ENCODE measurements at regions not wholly inside any gene's neighbourhood (a gene's known extent, or its start where the extent isn't known, plus 50 kb on each side); places are given as distances from the start of the nearest gene placed in this dataset.
"Not testable (repeated sequence)": the region's sequence is repeated elsewhere in the genome, so short reads cannot be mapped to it uniquely, and the experiment has no call there.

DNA sequence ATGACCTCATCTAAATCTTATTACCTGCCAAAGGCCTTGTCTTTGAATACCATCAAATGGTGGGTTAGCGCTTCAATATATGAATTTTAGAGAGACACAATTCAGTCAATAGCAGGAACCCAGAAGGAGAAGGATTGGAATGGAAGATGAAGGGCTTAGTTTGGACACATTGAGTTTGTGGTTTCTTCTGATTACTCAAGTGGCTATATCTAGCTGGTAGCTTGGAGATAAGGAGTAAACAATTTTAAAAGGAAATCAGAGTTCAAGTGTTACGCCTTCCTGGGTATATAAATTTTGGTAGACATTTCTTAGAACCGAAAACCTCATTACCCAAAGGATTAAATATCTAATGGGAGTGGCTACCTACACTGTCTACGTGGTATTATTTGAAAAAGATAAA lies 80.2 kb downstream of the RGS2 start:
- Mint-ChIP-seq H3K4me3 (no peak overlapping the region), H3K27ac (no peak overlapping the region), H3K4me1 (ENCODE audit: low read depth) (no peaks in the 10 kb centered on the region), H3K9me3 (no peaks in the 10 kb centered on the region), H3K36me3 (ENCODE audit: low read depth) (no peaks in the 10 kb centered on the region), H3K27me3 (no peaks in the 10 kb centered on the region)
- DNase-seq: no peak

DNA sequence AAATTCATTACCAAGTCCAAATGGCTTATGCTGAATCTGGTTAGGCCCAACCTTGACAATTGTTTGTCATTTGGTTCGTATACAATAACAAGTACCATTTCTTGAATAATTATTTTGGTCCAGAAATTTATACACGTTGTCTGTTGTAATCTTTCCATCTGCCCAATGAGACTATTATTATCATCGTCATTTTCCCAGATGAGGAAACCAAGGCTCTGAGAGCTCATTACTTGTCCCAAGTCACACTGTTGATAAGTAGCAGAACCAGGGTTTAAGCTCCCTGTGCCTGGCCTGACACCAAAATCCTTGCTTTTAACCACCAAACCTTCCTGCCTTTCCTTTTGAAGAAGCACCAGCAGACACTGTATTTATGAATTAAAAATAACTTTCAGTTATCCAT lies 81.3 kb downstream of the RGS2 start:
- Mint-ChIP-seq H3K27me3 (no peaks in the 10 kb centered on the region), H3K27ac (no peak overlapping the region), H3K4me3 (no peak overlapping the region), H3K9me3 (no peaks in the 10 kb centered on the region), H3K4me1 (ENCODE audit: low read depth) (no peaks in the 10 kb centered on the region), H3K36me3 (ENCODE audit: low read depth) (no peaks in the 10 kb centered on the region)
- no peak for DNase-seq

DNA sequence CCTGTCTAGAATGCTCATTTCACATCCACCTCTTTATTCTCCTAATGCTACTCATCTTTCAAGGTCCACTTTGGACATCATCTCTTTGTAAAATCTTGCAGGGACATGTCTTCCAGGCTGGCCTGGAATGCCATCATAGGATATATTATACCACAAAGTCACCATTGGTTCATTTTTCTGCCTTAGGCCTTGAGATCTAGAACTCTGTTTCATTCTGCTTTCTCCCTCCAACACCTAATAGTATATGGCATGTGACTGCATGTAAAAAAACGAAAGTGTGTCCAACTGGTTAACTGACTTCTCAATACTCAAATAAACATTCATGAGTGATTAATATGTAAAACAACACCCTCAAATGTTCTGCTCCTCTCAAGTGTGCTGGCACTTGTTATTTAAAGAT lies 84.1 kb downstream of the RGS2 start:
- no peak for DNase-seq
- Mint-ChIP-seq H3K27ac (no peak overlapping the region), H3K4me1 (ENCODE audit: low read depth) (no peaks in the 10 kb centered on the region), H3K27me3 (no peaks in the 10 kb centered on the region), H3K9me3 (no peaks in the 10 kb centered on the region), H3K36me3 (ENCODE audit: low read depth) (no peaks in the 10 kb centered on the region), H3K4me3 (no peak overlapping the region)

DNA sequence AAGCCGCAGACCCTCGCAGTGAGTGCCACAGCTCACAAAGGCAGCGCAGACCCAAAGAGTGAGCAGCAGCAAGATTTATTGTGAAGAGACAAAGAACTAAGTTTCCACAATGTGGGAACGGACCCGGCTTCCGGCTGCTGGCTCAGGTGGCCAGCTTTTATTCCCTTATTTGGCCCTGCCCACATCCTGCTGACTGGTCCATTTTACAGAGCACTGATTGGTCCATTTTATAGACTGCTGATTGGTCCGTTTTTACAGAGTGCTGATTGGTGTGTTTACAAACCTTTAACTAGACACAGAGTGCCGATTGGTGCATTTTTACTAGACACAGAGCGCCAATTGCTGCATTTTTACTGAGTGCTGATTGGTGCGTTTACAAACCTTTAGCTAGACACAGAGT lies 86.6 kb downstream of the RGS2 start:
- H3K27ac Mint-ChIP-seq; H3K4me3 Mint-ChIP-seq; H3K4me1 Mint-ChIP-seq (ENCODE audit: low read depth); H3K9me3 Mint-ChIP-seq; H3K27me3 Mint-ChIP-seq; DNase-seq; H3K36me3 Mint-ChIP-seq (ENCODE audit: low read depth): not testable (repeated sequence)

DNA sequence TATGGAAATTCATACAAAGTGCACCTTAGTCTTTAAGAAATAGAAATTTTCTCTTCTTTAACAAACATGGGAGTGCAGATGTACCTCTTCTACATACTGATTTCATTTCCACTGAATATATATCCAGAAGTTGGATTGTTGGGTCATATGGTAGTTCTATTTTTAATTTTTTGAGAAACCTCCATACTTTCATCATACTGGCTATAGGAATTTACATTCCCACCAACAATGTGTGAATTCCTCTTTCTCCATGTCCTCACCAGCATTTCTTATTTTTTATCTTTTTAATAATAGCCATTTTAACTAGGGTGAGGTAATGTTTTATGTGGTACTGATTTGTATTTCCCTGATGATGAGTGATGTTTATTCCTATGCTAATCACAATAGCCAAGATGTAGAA lies 87.5 kb downstream of the RGS2 start:
- Mint-ChIP-seq H3K4me1 (ENCODE audit: low read depth) (no peaks in the 10 kb centered on the region), H3K27me3 (peaks cover 2% of the 10 kb centered on the region), H3K9me3 (no peaks in the 10 kb centered on the region), H3K36me3 (ENCODE audit: low read depth) (no peaks in the 10 kb centered on the region), H3K27ac (no peak overlapping the region), H3K4me3 (no peak overlapping the region)
- DNase-seq: no peak

DNA sequence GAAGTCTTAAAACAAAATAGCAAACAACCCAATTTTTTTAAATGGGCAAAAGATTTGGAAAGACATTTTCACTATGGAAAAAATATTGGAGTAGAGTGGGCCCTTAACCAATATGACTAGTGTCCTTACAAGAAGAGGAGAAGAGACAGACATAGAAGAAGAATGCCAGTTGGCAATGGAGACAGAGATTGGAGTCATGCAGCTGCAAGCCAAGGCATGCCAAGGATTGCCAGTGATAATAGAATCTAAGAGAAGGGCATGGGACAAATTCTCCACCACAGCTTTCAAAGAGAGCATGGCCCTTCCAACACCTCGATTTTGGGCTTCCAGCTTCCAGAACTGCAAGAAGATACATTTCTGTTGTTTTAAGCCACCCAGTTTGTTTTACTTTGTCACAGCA lies 92.7 kb downstream of the RGS2 start:
- Mint-ChIP-seq H3K9me3 (no peaks in the 10 kb centered on the region), H3K27me3 (peaks cover 2% of the 10 kb centered on the region), H3K4me3 (no peak overlapping the region), H3K4me1 (ENCODE audit: low read depth) (peaks cover 12% of the 10 kb centered on the region), H3K36me3 (ENCODE audit: low read depth) (no peaks in the 10 kb centered on the region), H3K27ac (no peak overlapping the region)
- no peak for DNase-seq

DNA sequence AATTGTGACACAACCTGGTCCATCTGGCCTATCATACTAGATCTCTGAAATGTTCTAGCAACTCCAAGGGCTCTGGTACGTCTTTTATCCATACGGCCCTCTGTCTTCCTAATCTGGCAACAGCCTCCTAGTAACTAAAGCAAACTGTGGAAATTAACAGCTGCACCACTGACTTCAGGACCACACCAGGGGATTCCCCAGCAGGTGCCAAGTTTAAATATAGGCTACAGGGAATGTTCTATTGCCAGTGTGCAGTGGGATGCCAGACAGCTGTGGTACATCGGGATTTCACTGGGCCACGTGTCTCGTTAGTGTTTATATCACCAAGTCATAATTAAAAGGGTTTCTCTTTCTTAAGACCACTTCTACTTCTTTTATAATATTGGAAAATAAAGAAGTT lies 94.3 kb downstream of the RGS2 start:
- H3K4me3 Mint-ChIP-seq: no peak overlapping the region

DNA sequence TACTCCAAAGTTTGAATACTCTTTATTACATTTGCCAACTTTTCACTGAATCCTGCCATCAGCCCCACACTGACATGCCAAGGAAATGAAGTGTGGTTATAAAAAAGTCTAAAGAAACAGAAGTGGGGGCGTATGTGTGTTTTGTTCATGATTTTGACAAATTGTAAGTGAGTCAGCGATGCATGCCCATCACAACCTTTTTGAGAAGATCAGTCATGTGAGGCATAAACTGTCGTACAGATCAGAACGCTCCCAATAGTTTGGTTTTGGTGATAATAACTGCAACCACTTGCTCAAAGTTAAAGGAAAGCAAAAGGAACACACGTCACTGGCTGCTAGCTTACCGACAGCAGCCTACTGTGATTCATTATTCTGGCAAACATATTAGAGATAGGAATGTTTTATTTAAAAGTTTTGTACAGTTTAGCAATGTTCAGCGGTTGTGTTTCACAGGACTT lies 95.6 kb downstream of the RGS2 start:
- no peak for DNase-seq
- Mint-ChIP-seq H3K9me3 (no peaks in the 10 kb centered on the region), H3K27ac (no peak overlapping the region), H3K27me3 (peaks cover under 1% of the 10 kb centered on the region), H3K36me3 (ENCODE audit: low read depth) (no peaks in the 10 kb centered on the region), H3K4me1 (ENCODE audit: low read depth) (peaks cover 12% of the 10 kb centered on the region), H3K4me3 (no peak overlapping the region)

More for the DNA sequence above, 94.3 kb downstream of the RGS2 start:
- Mint-ChIP-seq H3K36me3 (ENCODE audit: low read depth) (no peaks in the 10 kb centered on the region), H3K27me3 (peaks cover 2% of the 10 kb centered on the region), H3K4me1 (ENCODE audit: low read depth) (peaks cover 12% of the 10 kb centered on the region), H3K9me3 (no peaks in the 10 kb centered on the region), H3K27ac (no peak overlapping the region)
- no peak for DNase-seq

DNA sequence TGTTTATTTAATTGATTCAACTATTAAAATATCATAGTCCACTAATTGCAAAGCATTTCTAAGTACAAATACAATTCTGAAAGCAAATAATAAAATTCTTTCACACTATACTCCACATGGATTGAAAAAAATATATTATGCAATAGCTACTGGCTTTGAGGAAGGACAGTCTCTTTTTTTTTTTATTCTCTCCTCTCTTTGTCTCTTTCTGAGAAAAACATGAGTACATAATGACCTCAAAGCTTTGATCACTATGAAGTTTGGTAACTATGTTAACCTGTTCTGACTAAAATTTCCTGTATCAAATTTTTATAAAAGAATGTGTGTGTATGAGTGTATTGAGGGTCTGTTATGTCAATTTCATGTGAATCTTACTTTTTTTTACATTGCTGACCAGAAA lies 96.2 kb downstream of the RGS2 start:
- no peak for DNase-seq
- Mint-ChIP-seq H3K9me3 (peaks cover 3% of the 10 kb centered on the region), H3K36me3 (ENCODE audit: low read depth) (no peaks in the 10 kb centered on the region), H3K4me3 (no peak overlapping the region), H3K27me3 (no peaks in the 10 kb centered on the region), H3K4me1 (ENCODE audit: low read depth) (peaks cover 12% of the 10 kb centered on the region), H3K27ac (no peak overlapping the region)

DNA sequence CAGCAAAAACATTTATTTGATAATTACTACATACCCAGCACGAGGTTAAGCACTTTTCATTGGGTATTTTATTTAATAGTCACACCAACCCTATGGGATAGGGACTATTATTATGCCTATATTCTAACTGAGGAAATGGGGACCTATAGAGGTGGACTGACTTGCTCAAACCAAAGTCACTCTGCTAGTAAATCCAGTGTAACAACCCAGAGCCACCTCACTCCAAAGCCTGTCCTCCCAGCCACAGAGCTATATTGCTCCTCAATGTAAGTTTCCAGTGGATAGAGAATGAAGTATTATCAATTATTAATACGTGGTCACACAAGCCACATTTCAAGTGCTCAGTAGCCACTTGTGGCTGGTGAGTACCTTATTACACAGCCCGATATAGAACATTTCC lies 97.5 kb downstream of the RGS2 start:
- H3K9me3 Mint-ChIP-seq: peaks cover 3% of the 10 kb centered on the region
- H3K36me3 Mint-ChIP-seq (ENCODE audit: low read depth): no peaks in the 10 kb centered on the region
- peaks cover 12% of the 10 kb centered on the region for H3K4me1 Mint-ChIP-seq (ENCODE audit: low read depth)
- no peak overlapping the region for H3K27ac Mint-ChIP-seq
- no peaks in the 10 kb centered on the region for H3K27me3 Mint-ChIP-seq
- DNase-seq: no peak
- H3K4me3 Mint-ChIP-seq: no peak overlapping the region

DNA sequence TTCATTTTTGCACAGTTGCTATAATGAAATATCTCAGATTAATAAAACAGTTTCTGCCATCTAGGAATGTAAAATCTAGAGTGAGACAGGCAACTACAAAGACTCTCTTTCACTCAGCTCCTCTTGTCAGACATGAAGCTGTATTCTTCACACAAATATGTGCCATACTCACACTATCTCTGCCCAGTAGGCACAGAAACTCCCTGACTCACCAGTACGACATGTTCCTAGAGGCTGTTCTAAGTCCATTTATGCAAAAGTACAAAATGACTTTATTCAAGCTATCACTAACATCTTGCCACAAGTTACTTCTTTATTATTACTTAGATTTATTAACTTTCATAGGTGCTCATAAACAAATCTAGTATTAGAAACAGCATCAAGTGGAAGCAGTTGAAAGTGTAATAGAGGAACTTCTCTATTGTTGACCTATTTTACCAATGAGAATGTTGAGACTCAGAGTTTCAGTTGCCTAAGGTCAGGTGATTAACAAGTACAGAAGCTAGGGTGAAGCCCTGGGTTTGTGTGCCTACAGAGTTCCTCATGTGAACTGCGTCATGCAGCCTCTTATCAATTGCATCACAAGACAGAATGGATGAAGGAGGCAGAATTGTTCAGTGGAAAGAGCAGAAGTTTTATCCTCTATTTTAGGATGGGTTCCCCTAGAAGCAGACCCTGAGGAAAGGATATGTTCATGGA lies 98.9 kb downstream of the RGS2 start:
- H3K4me1 Mint-ChIP-seq (ENCODE audit: low read depth): peaks cover 12% of the 10 kb centered on the region
- H3K27me3 Mint-ChIP-seq: no peaks in the 10 kb centered on the region
- no peak overlapping the region for H3K27ac Mint-ChIP-seq
- H3K36me3 Mint-ChIP-seq (ENCODE audit: low read depth): no peaks in the 10 kb centered on the region
- peaks cover 3% of the 10 kb centered on the region for H3K9me3 Mint-ChIP-seq
- DNase-seq: no peak
- no peak overlapping the region for H3K4me3 Mint-ChIP-seq

DNA sequence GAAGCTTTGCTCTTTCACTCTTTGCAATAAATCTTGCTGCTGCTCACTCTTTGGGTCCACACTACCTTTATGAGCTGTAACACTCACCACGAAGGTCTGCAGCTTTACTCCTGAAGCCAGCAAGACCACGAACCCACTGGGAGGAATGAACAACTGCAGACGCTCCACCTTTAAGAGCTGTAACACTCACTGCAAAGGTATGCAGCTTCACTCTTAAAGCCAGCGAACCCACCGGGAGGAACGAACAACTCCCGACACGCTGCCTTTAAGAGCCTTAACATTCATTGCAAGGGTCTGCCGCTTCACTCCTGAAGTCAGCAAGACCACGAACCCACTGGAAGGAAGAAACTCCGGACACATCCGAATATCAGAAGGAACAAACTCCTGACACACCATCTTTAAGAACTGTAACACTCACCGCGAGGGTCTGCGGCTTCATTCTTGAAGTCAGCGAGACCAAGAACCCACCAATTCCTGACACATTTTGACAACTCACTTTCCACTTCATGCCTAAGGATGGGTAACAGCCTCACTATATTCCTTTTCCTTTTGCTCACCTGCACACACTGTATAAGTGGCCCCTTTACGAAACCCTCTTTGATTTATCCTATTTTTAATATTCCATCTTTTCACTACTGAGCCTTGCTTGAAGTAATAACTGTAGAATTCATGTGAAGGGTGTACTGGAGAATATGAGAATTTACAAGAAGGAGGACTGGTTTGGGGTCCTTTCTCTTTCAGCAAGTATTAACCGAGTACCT lies 103.2 kb downstream of the RGS2 start:
- not testable (repeated sequence) for H3K4me1 Mint-ChIP-seq (ENCODE audit: low read depth); H3K9me3 Mint-ChIP-seq; DNase-seq; H3K36me3 Mint-ChIP-seq (ENCODE audit: low read depth); H3K4me3 Mint-ChIP-seq; H3K27ac Mint-ChIP-seq; H3K27me3 Mint-ChIP-seq

DNA sequence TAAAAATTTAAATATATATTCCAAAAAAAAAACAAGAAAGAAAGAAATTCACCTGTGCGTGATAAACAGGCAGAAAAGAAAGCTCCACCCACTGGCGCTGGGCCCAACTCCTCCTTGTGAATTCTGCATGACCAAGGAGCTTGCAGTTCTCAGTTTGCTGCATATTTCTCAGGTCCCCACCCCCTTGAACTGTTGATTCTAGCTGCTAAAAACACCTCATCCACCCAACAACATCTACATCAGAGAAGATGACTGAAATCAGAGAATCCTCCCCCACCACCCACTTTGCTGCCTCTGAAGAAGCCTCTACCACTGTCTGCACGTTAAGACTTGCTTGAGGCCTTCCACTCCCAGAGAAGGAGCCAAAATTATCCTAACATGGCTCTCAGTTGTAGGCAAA lies 104.8 kb downstream of the RGS2 start:
- Mint-ChIP-seq H3K9me3 (peaks cover 3% of the 10 kb centered on the region), H3K27me3 (no peaks in the 10 kb centered on the region), H3K4me3 (no peak overlapping the region), H3K36me3 (ENCODE audit: low read depth) (no peaks in the 10 kb centered on the region), H3K27ac (no peak overlapping the region), H3K4me1 (ENCODE audit: low read depth) (peaks cover 3% of the 10 kb centered on the region)
- no peak for DNase-seq

DNA sequence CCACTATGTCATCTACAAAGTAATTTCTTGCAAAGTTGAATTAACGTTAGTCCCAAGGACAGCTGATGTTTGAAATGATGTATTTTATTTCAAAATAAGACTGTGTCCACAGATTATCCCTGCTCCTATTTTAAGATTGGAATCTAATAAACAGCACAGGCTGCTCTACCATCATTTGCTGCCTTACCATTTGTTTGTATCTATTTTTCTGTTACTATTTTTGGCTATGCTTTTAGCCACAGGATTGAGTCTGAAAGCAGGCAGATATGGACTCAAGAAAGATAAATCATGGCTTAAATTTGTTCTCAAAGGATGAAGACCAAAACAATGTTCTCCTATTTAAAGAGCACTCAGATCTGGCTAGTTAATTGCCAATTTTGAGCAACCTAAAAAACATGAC lies 105.3 kb downstream of the RGS2 start:
- H3K36me3 Mint-ChIP-seq (ENCODE audit: low read depth): no peaks in the 10 kb centered on the region
- no peak overlapping the region for H3K4me3 Mint-ChIP-seq
- DNase-seq: no peak
- no peaks in the 10 kb centered on the region for H3K27me3 Mint-ChIP-seq
- H3K4me1 Mint-ChIP-seq (ENCODE audit: low read depth): peaks cover 3% of the 10 kb centered on the region
- H3K27ac Mint-ChIP-seq: no peak overlapping the region
- H3K9me3 Mint-ChIP-seq: peaks cover 3% of the 10 kb centered on the region

DNA sequence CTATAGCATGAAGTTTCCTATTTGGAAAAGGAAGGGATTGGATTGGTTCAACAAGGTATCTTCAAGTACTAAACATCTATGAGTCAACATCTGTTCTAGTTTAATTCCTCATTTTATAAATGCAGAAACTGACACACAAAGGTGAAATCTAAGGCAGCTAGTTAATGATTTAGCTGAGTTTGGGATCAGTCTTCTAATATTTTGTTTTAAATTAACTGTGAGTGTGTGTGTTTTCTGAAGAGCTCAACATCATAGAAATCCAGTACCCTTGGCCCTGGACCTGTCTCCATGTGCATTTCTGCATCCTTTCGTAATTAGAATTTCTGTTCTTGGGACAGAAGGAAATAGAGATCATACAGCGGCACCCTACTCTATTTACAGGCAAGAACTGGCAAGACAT lies 105.9 kb downstream of the RGS2 start:
- no peaks in the 10 kb centered on the region for H3K27me3 Mint-ChIP-seq
- no peak overlapping the region for H3K4me3 Mint-ChIP-seq
- peaks cover 2% of the 10 kb centered on the region for H3K9me3 Mint-ChIP-seq
- H3K4me1 Mint-ChIP-seq (ENCODE audit: low read depth): peaks cover 3% of the 10 kb centered on the region
- no peaks in the 10 kb centered on the region for H3K36me3 Mint-ChIP-seq (ENCODE audit: low read depth)
- no peak overlapping the region for H3K27ac Mint-ChIP-seq
- no peak for DNase-seq
